H7 (cell line): ENCODE measurements at regions not wholly inside any gene's neighbourhood (a gene's known extent, or its start where the extent isn't known, plus 50 kb on each side); places are given as distances from the start of the nearest gene placed in this dataset.
"Not testable (repeated sequence)": the region's sequence is repeated elsewhere in the genome, so short reads cannot be mapped to it uniquely, and the experiment has no call there.

Experiments
- DNase-seq: peaks from one replicate; pipeline ENCODE4 v3.0.0; 2012
- H3K27me3 ChIP-seq: 2 replicates; pipeline ENCODE4 v1.6.0; 2011; ENCODE audit warnings: mild to moderate bottlenecking, low read length; ENCODE audit not compliant: control insufficient read depth, insufficient read depth
- H3K36me3 ChIP-seq: replicated peaks from 2 replicates; pipeline ENCODE4 v1.5.1; 2011; ENCODE audit warnings: low read length; ENCODE audit not compliant: control insufficient read depth, insufficient read depth
- H3K4me3 ChIP-seq: 2 replicates; pipeline ENCODE4 v1.5.1; 2011; ENCODE audit warnings: low read depth, mild to moderate bottlenecking, control low read depth, low read length, moderate library complexity; ENCODE audit not compliant: insufficient read depth

GRCh38 chr9:117825609-117826347, 121.6 kb downstream of the TLR4 start:
- DNase-seq: no peak
- Histone ChIP-seq H3K27me3 (no peaks in the 10 kb centered on the region), H3K4me3 (no peak overlapping the region), H3K36me3 (no peaks in the 10 kb centered on the region)

DNA sequence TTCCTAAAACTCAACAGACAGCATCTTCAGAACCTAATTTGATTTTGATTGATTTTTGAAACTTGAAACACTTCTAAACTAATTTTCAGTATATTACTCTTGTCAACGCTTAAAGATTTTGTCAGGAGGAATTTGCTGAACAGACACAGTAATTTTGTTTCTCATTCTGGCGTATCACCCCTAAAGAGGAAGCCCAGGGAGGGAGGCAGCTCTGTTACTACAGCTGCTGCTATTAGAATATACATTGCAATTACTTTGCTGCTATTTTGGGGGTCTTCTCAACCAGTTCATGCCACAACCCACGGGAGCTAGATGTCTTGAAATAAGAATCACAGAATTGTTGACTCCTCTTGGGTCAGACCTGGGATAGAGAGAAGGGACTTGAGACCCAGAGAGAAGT, 122.6 kb downstream of the TLR4 start:
- H3K4me3 ChIP-seq: no peak overlapping the region
- no peaks in the 10 kb centered on the region for H3K27me3 ChIP-seq
- no peaks in the 10 kb centered on the region for H3K36me3 ChIP-seq
- DNase-seq: no peak

- Histone ChIP-seq H3K27me3 (no peaks in the 10 kb centered on the region), H3K4me3 (no peak overlapping the region), H3K36me3 (no peaks in the 10 kb centered on the region)
- DNase-seq: no peak
Measured at GRCh38 chr9:117827456-117827855, 123.3 kb downstream of the TLR4 start.

GRCh38 chr9:117828466-117828865, 124.3 kb downstream of the TLR4 start:
- no peaks in the 10 kb centered on the region for H3K27me3 ChIP-seq
- no peak overlapping the region for H3K4me3 ChIP-seq
- no peaks in the 10 kb centered on the region for H3K36me3 ChIP-seq
- DNase-seq: no peak

GRCh38 chr9:117835798-117836197, 131.6 kb downstream of the TLR4 start:
- no peak for DNase-seq
- H3K36me3 ChIP-seq: no peaks in the 10 kb centered on the region
- no peak overlapping the region for H3K4me3 ChIP-seq
- H3K27me3 ChIP-seq: no peaks in the 10 kb centered on the region

- H3K4me3 ChIP-seq: no peak overlapping the region
- no peaks in the 10 kb centered on the region for H3K27me3 ChIP-seq
- no peak for DNase-seq
- H3K36me3 ChIP-seq: no peaks in the 10 kb centered on the region
Measured at GRCh38 chr9:117839862-117840261, 135.7 kb downstream of the TLR4 start.

- not testable (repeated sequence) for H3K27me3 ChIP-seq, H3K36me3 ChIP-seq, DNase-seq, H3K4me3 ChIP-seq
Measured at GRCh38 chr9:117851836-117852461, 147.7 kb downstream of the TLR4 start.

- Histone ChIP-seq H3K27me3 (no peaks in the 10 kb centered on the region), H3K36me3 (no peaks in the 10 kb centered on the region), H3K4me3 (no peak overlapping the region)
- no peak for DNase-seq
Measured at GRCh38 chr9:117858561-117858960, 154.4 kb downstream of the TLR4 start.

- no peak overlapping the region for H3K4me3 ChIP-seq
Measured at GRCh38 chr9:117860849-117861248, 156.6 kb downstream of the TLR4 start.

GRCh38 chr9:117864385-117865057, 160.3 kb downstream of the TLR4 start:
- Histone ChIP-seq H3K36me3 (no peaks in the 10 kb centered on the region), H3K27me3 (no peaks in the 10 kb centered on the region), H3K4me3 (no peak overlapping the region)
- DNase-seq: no peak

More at GRCh38 chr9:117860849-117861248, 156.6 kb downstream of the TLR4 start:
- Histone ChIP-seq H3K36me3 (no peaks in the 10 kb centered on the region), H3K27me3 (no peaks in the 10 kb centered on the region)
- DNase-seq: no peak

GRCh38 chr9:117868594-117868993, 164.4 kb downstream of the TLR4 start:
- DNase-seq: no peak
- Histone ChIP-seq H3K27me3 (no peaks in the 10 kb centered on the region), H3K4me3 (no peak overlapping the region), H3K36me3 (no peaks in the 10 kb centered on the region)

DNA sequence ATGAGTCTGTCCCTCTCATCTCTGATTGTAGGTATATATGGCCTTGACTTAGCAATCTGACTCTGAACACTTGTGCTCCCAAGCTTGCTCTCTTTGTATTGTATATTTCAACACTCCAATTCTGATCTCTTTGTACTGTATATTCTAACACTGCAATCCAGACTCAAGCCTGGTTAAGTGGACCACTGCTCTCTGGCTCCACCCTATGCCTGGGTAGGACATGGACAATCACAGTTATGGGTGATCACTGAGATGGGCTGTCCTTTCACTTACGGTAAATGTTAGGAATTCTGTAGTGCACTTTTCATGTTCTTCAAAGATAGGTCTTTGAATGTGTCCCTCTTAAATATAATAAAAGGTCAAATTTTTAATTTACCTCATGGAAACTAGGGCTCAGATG, 165.1 kb downstream of the TLR4 start:
- DNase-seq: no peak
- Histone ChIP-seq H3K36me3 (no peaks in the 10 kb centered on the region), H3K27me3 (no peaks in the 10 kb centered on the region), H3K4me3 (no peak overlapping the region)

- no peaks in the 10 kb centered on the region for H3K36me3 ChIP-seq
- H3K4me3 ChIP-seq: no peak overlapping the region
- no peak for DNase-seq
- H3K27me3 ChIP-seq: no peaks in the 10 kb centered on the region
Measured at GRCh38 chr9:117869712-117870111, 165.5 kb downstream of the TLR4 start.

- H3K27me3 ChIP-seq: no peaks in the 10 kb centered on the region
- H3K4me3 ChIP-seq: no peak overlapping the region
- no peak for DNase-seq
Measured at GRCh38 chr9:117873664-117874063, 169.5 kb downstream of the TLR4 start.

GRCh38 chr9:117875886-117876285, 171.7 kb downstream of the TLR4 start:
- Histone ChIP-seq H3K27me3 (no peaks in the 10 kb centered on the region), H3K4me3 (no peak overlapping the region), H3K36me3 (no peaks in the 10 kb centered on the region)
- DNase-seq: no peak

More at GRCh38 chr9:117873664-117874063, 169.5 kb downstream of the TLR4 start:
- no peaks in the 10 kb centered on the region for H3K36me3 ChIP-seq
